WERI-Rb-1 (cell line): ENCODE measurements at regions not wholly inside any gene's neighbourhood (a gene's known extent, or its start where the extent isn't known, plus 50 kb on each side); places are given as distances from the start of the nearest gene placed in this dataset.
"Not testable (repeated sequence)": the region's sequence is repeated elsewhere in the genome, so short reads cannot be mapped to it uniquely, and the experiment has no call there.

Experiments
- DNase-seq: peaks from one replicate; pipeline ENCODE4 v3.0.0-alpha.2; 2020
- H3K27ac ChIP-seq: fragments of 250-450 bp; sonication (Bioruptor Pico); 2 replicates; pipeline ENCODE4 v1.5.1; 2020; ENCODE audit warnings: mild to moderate bottlenecking, moderate library complexity
- H3K27me3 ChIP-seq: fragments of 250-450 bp; sonication (Bioruptor Pico); 2 replicates; pipeline ENCODE4 v1.5.1; 2021; ENCODE audit warnings: mild to moderate bottlenecking, low read depth, moderate library complexity; ENCODE audit not compliant: insufficient read depth, severe bottlenecking
- H3K36me3 ChIP-seq: fragments of 250-450 bp; sonication (Bioruptor Pico); 2 replicates; pipeline ENCODE4 v1.5.1; 2020; ENCODE audit warnings: mild to moderate bottlenecking, moderate library complexity
- H3K4me3 ChIP-seq: 2 replicates; pipeline ENCODE4 v1.5.1; 2011; ENCODE audit warnings: low read depth, mild to moderate bottlenecking, control low read depth, low read length
- H3K9me3 ChIP-seq: fragments of 250-450 bp; sonication (Bioruptor Pico); 2 replicates; pipeline ENCODE4 v1.5.1; 2021; ENCODE audit warnings: mild to moderate bottlenecking, moderate library complexity; ENCODE audit not compliant: severe bottlenecking
- CTCF ChIP-seq: IDR thresholded peaks from 2 replicates; pipeline ENCODE4 v1.5.1; 2011; ENCODE audit warnings: low read depth, mild to moderate bottlenecking, control low read depth, inconsistent platforms, low read length

GRCh38 chr5:109560554-109560953, 129.2 kb upstream of the MAN2A1 start:
- Histone ChIP-seq H3K36me3 (no peaks in the 10 kb centered on the region), H3K9me3 (no peaks in the 10 kb centered on the region), H3K27me3 (no peaks in the 10 kb centered on the region), H3K27ac (no peak overlapping the region), H3K4me3 (no peak overlapping the region)
- no peak for DNase-seq
- no peak for TF ChIP-seq CTCF

DNA sequence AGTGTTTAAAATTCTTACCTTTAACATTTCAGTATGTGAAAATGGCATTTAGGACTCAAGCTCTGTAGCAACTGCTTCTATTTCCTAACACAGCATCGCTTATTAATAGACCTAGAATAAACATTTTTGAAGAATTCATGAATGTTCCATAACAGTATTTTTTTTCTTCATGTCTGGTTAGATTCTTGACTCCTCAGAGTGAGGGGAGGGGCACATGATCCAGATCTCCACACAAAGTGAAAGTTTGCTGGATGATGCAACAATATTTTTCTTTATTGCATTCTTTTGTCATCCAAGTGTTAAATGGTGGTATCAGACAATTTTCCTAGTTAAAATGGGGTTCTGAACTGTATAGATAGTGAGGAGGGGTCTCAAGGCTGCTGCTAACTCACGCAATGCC, 130.8 kb upstream of the MAN2A1 start:
- no peak overlapping the region for H3K4me3 ChIP-seq
- no peaks in the 10 kb centered on the region for H3K36me3 ChIP-seq
- H3K9me3 ChIP-seq: no peaks in the 10 kb centered on the region
- no peak overlapping the region for H3K27ac ChIP-seq
- no peaks in the 10 kb centered on the region for H3K27me3 ChIP-seq
- no peak for DNase-seq
- no peak for TF ChIP-seq CTCF

GRCh38 chr5:109558364-109558763, 131.4 kb upstream of the MAN2A1 start:
- Histone ChIP-seq H3K27ac (no peak overlapping the region), H3K27me3 (no peaks in the 10 kb centered on the region), H3K9me3 (no peaks in the 10 kb centered on the region), H3K4me3 (no peak overlapping the region), H3K36me3 (no peaks in the 10 kb centered on the region)
- DNase-seq: no peak
- TF ChIP-seq CTCF: no peak

- TF ChIP-seq CTCF: no peak
- no peak for DNase-seq
These were observed 135.9 kb upstream of the MAN2A1 start for GRCh38 chr5:109553846-109554245.

DNA sequence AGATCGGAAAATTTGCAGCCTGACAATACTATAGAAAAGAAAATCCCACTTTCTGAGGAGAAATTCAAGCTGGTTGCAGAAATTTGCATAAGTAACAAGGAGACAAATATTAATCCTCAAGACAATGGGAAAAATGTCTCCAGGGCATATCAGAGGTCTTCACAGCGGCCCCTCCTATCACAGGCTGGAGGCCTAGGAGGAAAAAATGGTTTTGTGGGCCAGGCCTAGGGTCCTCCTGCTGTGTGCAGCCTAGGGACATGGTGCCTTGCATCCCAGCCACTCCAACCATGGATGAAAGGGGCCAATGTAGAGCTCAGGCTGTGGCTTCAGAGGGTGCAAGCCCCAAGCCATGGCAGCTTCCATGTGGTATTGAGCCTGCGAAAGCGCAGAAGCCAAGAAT, 138.5 kb upstream of the MAN2A1 start:
- H3K27me3 ChIP-seq, H3K36me3 ChIP-seq, H3K4me3 ChIP-seq, H3K27ac ChIP-seq, DNase-seq, H3K9me3 ChIP-seq: not testable (repeated sequence)

More at GRCh38 chr5:109553846-109554245, 135.9 kb upstream of the MAN2A1 start:
- H3K36me3 ChIP-seq: no peaks in the 10 kb centered on the region
- H3K27ac ChIP-seq: no peak overlapping the region
- H3K27me3 ChIP-seq: no peaks in the 10 kb centered on the region
- peaks cover 2% of the 10 kb centered on the region for H3K9me3 ChIP-seq
- H3K4me3 ChIP-seq: no peak overlapping the region

DNA sequence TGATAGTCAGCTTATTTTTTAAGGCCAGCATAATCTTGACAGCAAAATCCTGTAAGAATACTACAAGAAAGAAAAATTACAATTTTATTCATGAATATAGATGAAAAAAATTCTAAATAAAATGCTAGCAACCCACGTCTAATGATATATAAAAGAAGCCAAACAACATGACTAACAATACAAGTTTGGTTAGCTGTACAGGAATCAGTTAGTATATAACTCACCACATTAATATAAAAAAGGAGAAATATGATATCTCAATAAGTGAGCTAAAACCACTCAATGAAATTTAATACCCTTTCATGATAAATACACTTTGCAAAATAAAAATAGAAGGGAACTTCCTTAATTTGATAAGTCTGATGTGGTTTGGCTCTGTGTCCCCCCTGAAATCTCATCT, 139.7 kb upstream of the MAN2A1 start:
- Histone ChIP-seq H3K9me3 (peaks cover 2% of the 10 kb centered on the region), H3K4me3 (no peak overlapping the region), H3K36me3 (no peaks in the 10 kb centered on the region), H3K27ac (no peak overlapping the region), H3K27me3 (no peaks in the 10 kb centered on the region)
- DNase-seq: no peak
- TF ChIP-seq CTCF: no peak
